Esophagus squamous epithelium (tissue), 4 donors: ENCODE measurements at regions not wholly inside any gene's neighbourhood (a gene's known extent, or its start where the extent isn't known, plus 50 kb on each side); places are given as distances from the start of the nearest gene placed in this dataset.

Experiments used
- CTCF ChIP-seq, 6 experiments: fragments of 450-650 bp in 4 of 6; fragments of 200-600 bp in 2 of 6; sonication (generic) in 2 of 6; IDR thresholded peaks; one replicate each; pipeline ENCODE4 v1.5.1; 2016 to 2019; ENCODE audit warnings: antibody characterized with exemption in 6 of 6, mild to moderate bottlenecking in 4 of 6, moderate library complexity in 4 of 6
- POLR2A ChIP-seq, 4 donors: fragments of 450-650 bp; IDR thresholded peaks; one replicate each; pipeline ENCODE4 v1.6.1; 2017; ENCODE audit warnings: antibody characterized with exemption in 4 of 4, mild to moderate bottlenecking in 4 of 4, moderate library complexity in 3 of 4

GRCh38 chr2:136235546-136235945 is 117.6 kb upstream of the CXCR4 start:
- TF ChIP-seq CTCF (IDR thresholded peaks at IDR 0.05) = no peak
- TF ChIP-seq POLR2A (IDR thresholded peaks at IDR 0.05) = no peak
